H1 (cell line): ENCODE measurements at regions not wholly inside any gene's neighbourhood (a gene's known extent, or its start where the extent isn't known, plus 50 kb on each side); places are given as distances from the start of the nearest gene placed in this dataset.

Experiments
- CTCF ChIA-PET: fragments of 300-600 bp; sonication (Branson Sonifier 250); formaldehyde crosslinking; loops from one replicate; lab custom pipeline; 2021; ENCODE audit not compliant: partially characterized antibody; lab: Charles Lee
- POLR2A ChIA-PET: fragments of 300-600 bp; sonication (Branson Sonifier 250); formaldehyde crosslinking; loops from one replicate; lab custom pipeline; 2021; ENCODE audit warnings: inconsistent platforms; ENCODE audit not compliant: partially characterized antibody; lab: Charles Lee
- DNase-seq, 2 experiments: peaks; one replicate each; pipeline versions ENCODE4 v3.0.0 to v3.0.0-alpha.2; 2010 to 2022; ENCODE audit warnings: low spot score in 2 of 2, low read depth in 1 of 2, mixed read lengths in 1 of 2
- FAIRE-seq: peaks from 2 replicates; lab custom pipeline; 2011; peaks lifted over from hg19 to GRCh38; lab: Jason Lieb, UNC
- H2AFZ ChIP-seq: 2 replicates; pipeline ENCODE4 v1.8.1; 2012; ENCODE audit warnings: low read length, inconsistent platforms
- H2AK5ac ChIP-seq: 2 replicates; pipeline ENCODE4 v1.6.1; 2013; ENCODE audit warnings: low read depth, low read length
- H2BK120ac ChIP-seq: replicated peaks from 2 replicates; pipeline ENCODE3; 2013; ENCODE audit warnings: low read depth, low read length, inconsistent platforms
- H2BK12ac ChIP-seq: 2 replicates; pipeline ENCODE4 v1.6.1; 2013; ENCODE audit warnings: low read depth, low read length
- H2BK15ac ChIP-seq: 2 replicates; pipeline ENCODE4 v1.6.1; 2013; ENCODE audit warnings: low read length
- H2BK20ac ChIP-seq: 2 replicates; pipeline ENCODE4 v1.6.1; 2013; ENCODE audit warnings: low read length
- H2BK5ac ChIP-seq: 2 replicates; pipeline ENCODE4 v1.6.1; 2013; ENCODE audit warnings: low read depth, low read length
- H3K14ac ChIP-seq: 2 replicates; pipeline ENCODE4 v1.6.1; 2013; ENCODE audit warnings: inconsistent platforms; ENCODE audit not compliant: insufficient read length
- H3K18ac ChIP-seq: 2 replicates; pipeline ENCODE4 v1.6.1; 2013; ENCODE audit warnings: low read length; ENCODE audit errors: extremely low read depth
- H3K23ac ChIP-seq: 2 replicates; pipeline ENCODE4 v1.6.1; 2013; ENCODE audit warnings: inconsistent platforms; ENCODE audit not compliant: insufficient read length
- H3K23me2 ChIP-seq: 2 replicates; pipeline ENCODE4 v1.6.1; 2013; ENCODE audit warnings: low read depth, low read length
- H3K27ac ChIP-seq: 2 replicates; pipeline ENCODE4 v1.6.1; 2011; ENCODE audit warnings: low read depth, low read length, inconsistent platforms
- H3K27me3 ChIP-seq, 4 experiments: replicated peaks in 1 of 4; 1 replicate in 1 of 4; 2 replicates in 3 of 4; pipeline versions ENCODE4 v1.6.1 to v1.8.1; 2011 to 2013; ENCODE audit warnings: low read length in 3 of 4, mild to moderate bottlenecking in 3 of 4, inconsistent platforms in 2 of 4, mixed read lengths in 2 of 4, moderate library complexity in 1 of 4; ENCODE audit not compliant: control insufficient read depth in 3 of 4, insufficient read depth in 3 of 4; ENCODE audit errors: extremely low read depth in 1 of 4
- H3K36me3 ChIP-seq, 4 experiments: 2 replicates each; pipeline versions ENCODE4 v1.6.1 to v1.8.1; 2011 to 2013; ENCODE audit warnings: mild to moderate bottlenecking in 4 of 4, low read length in 3 of 4, moderate library complexity in 2 of 4, control low read depth in 1 of 4, inconsistent platforms in 1 of 4; ENCODE audit not compliant: insufficient read depth in 4 of 4, control insufficient read depth in 2 of 4
- H3K4ac ChIP-seq: replicated peaks from 2 replicates; pipeline ENCODE3; 2013; ENCODE audit warnings: low read length, low read depth, mixed read lengths, inconsistent platforms; ENCODE audit not compliant: insufficient read length
- H3K4me1 ChIP-seq, 4 experiments: replicated peaks in 1 of 4; 1 replicate in 1 of 4; 2 replicates in 3 of 4; pipeline versions ENCODE4 v1.6.1 to v1.8.1; 2011 to 2013; ENCODE audit warnings: low read length in 3 of 4, inconsistent platforms in 2 of 4, mixed read lengths in 1 of 4; ENCODE audit not compliant: insufficient read depth in 4 of 4, control insufficient read depth in 3 of 4
- H3K4me2 ChIP-seq, 2 experiments: 2 replicates each; pipeline versions ENCODE4 v1.6.1 to v1.8.1; 2011 to 2013; ENCODE audit warnings: low read depth in 2 of 2, low read length in 2 of 2, control low read depth in 1 of 2, inconsistent platforms in 1 of 2, mild to moderate bottlenecking in 1 of 2; ENCODE audit not compliant: insufficient read depth in 1 of 2
- H3K4me3 ChIP-seq, 4 experiments: fragments of 200-600, 300-600 bp in 1 of 4; sonication (generic), shearing (Covaris generic), sonication (Bioruptor Twin) in 1 of 4; 2 replicates each; pipeline versions ENCODE4 v1.5.1 to v1.8.1; 2011 to 2016; ENCODE audit warnings: low read length in 4 of 4, low read depth in 3 of 4, control low read depth in 2 of 4, inconsistent platforms in 2 of 4, mild to moderate bottlenecking in 2 of 4, mixed read lengths in 1 of 4, moderate library complexity in 1 of 4; ENCODE audit not compliant: insufficient read depth in 2 of 4; ENCODE audit errors: extremely low read depth in 1 of 4
- H3K56ac ChIP-seq: replicated peaks from 2 replicates; pipeline ENCODE3; 2013; ENCODE audit warnings: low read depth, mild to moderate bottlenecking, mixed read lengths, low read length, inconsistent platforms; ENCODE audit not compliant: insufficient read length
- H3K79me1 ChIP-seq: 2 replicates; pipeline ENCODE4 v1.6.1; 2013; ENCODE audit warnings: low read depth, low read length, control low read depth
- H3K79me2 ChIP-seq, 2 experiments: 2 replicates each; pipeline versions ENCODE4 v1.6.1 to v1.8.1; 2012 to 2013; ENCODE audit warnings: low read length in 2 of 2, mild to moderate bottlenecking in 2 of 2, inconsistent platforms in 1 of 2; ENCODE audit not compliant: insufficient read depth in 2 of 2, control insufficient read depth in 1 of 2
- H3K9ac ChIP-seq, 4 experiments: replicated peaks in 1 of 4; 1 replicate in 1 of 4; 2 replicates in 3 of 4; pipeline versions ENCODE4 v1.6.1 to v1.8.1; 2011 to 2013; ENCODE audit warnings: low read depth in 3 of 4, low read length in 3 of 4, control low read depth in 2 of 4, mild to moderate bottlenecking in 2 of 4, moderate library complexity in 2 of 4, inconsistent platforms in 1 of 4; ENCODE audit errors: extremely low read depth in 1 of 4
- H3K9me3 ChIP-seq, 2 experiments: 2 replicates each; pipeline versions ENCODE4 v1.6.1 to v1.8.1; 2012 to 2013; ENCODE audit warnings: mild to moderate bottlenecking in 2 of 2, moderate library complexity in 2 of 2, control low read depth in 1 of 2, inconsistent platforms in 1 of 2, low read depth in 1 of 2, low read length in 1 of 2, mixed read lengths in 1 of 2; ENCODE audit not compliant: insufficient read depth in 2 of 2
- H4K20me1 ChIP-seq, 2 experiments: replicated peaks in 1 of 2; 2 replicates each; pipeline versions ENCODE3 to v1.8.1; 2011 to 2013; ENCODE audit warnings: inconsistent platforms in 2 of 2, low read length in 2 of 2, mild to moderate bottlenecking in 1 of 2; ENCODE audit not compliant: insufficient read depth in 2 of 2, control insufficient read depth in 1 of 2
- H4K5ac ChIP-seq: 2 replicates; pipeline ENCODE4 v1.6.1; 2013; ENCODE audit warnings: low read length, low read depth, mixed read lengths, inconsistent platforms; ENCODE audit not compliant: insufficient read length
- H4K8ac ChIP-seq: 2 replicates; pipeline ENCODE4 v1.8.0; 2013; ENCODE audit warnings: mild to moderate bottlenecking, moderate library complexity, low read length, inconsistent platforms; ENCODE audit not compliant: insufficient read depth; ENCODE audit errors: extremely low read depth
- H4K91ac ChIP-seq: replicated peaks from 2 replicates; pipeline ENCODE3; 2013; ENCODE audit warnings: low read length, mixed read lengths, inconsistent platforms; ENCODE audit not compliant: insufficient read length
- GABPA ChIP-seq: IDR thresholded peaks from 2 replicates; pipeline ENCODE4 v1.6.1; 2011; ENCODE audit warnings: mild to moderate bottlenecking, low read length, moderate library complexity, borderline replicate concordance; ENCODE audit not compliant: insufficient read depth
- GTF2F1 ChIP-seq: IDR thresholded peaks from 2 replicates; pipeline ENCODE4 v1.6.1; 2012; ENCODE audit warnings: low read depth, low read length, improper control_type of control experiment, borderline replicate concordance
- MAFK ChIP-seq: IDR thresholded peaks from 2 replicates; pipeline ENCODE4 v1.6.1; 2012; ENCODE audit warnings: low read depth, mild to moderate bottlenecking, improper control_type of control experiment, low read length
- RNF2 ChIP-seq: fragments of 200-900, 300-1000 bp; sonication (generic); IDR thresholded peaks from 2 replicates; pipeline ENCODE4 v1.7.1; 2016; ENCODE audit warnings: borderline replicate concordance, low read depth, mild to moderate bottlenecking, antibody characterized with exemption, low read length; ENCODE audit not compliant: poor library complexity, severe bottlenecking; ENCODE audit errors: missing control alignments
- WGBS, 2 experiments: shearing (Covaris generic) in 1 of 2; methylation state at CpG; one replicate each; pipeline versions ENCODE4 v1.1.6 to v1.1.7; 2013 to 2015; ENCODE audit warnings: low lambda C conversion rate in 2 of 2, mixed read lengths in 2 of 2, inconsistent platforms in 1 of 2, low coverage in 1 of 2, missing lambda C conversion rate in 1 of 2; ENCODE audit not compliant: insufficient replicate concordance in 2 of 2, insufficient coverage in 1 of 2, insufficient read length in 1 of 2; ENCODE audit errors: extremely low coverage in 1 of 2, missing lambda C conversion rate in 1 of 2; 5-methylcytosine and 5-hydroxymethylcytosine counted together

GRCh38 chrX:128728943-128729342, 676.7 kb upstream of the ACTRT1 start:
- Histone ChIP-seq H3K27me3 (no peaks in the 10 kb centered on the region), H3K79me2 (no peaks in the 10 kb centered on the region), H3K36me3 (no peaks in the 10 kb centered on the region), H2BK12ac (no peak overlapping the region), H2AFZ (no peak overlapping the region), H4K5ac (no peak overlapping the region), H3K4me3 (no peak overlapping the region), H3K56ac (no peak overlapping the region), H3K9me3 (peaks cover 0 to 9% of the 10 kb centered on the region in 2 experiments; a peak in 1 of 4 replicates), H3K23ac (no peak overlapping the region), H3K9ac (no peak overlapping the region), H3K27ac (no peak overlapping the region), H3K79me1 (no peaks in the 10 kb centered on the region), H3K4ac (no peak overlapping the region), H4K20me1 (no peaks in the 10 kb centered on the region), H4K91ac (no peak overlapping the region), H2AK5ac (no peak overlapping the region), H3K14ac (no peak overlapping the region), H4K8ac (no peak overlapping the region), H2BK5ac (no peak overlapping the region), H3K4me2 (no peak overlapping the region), H3K18ac (no peak overlapping the region), H3K4me1 (no peaks in the 10 kb centered on the region), H3K23me2 (no peaks in the 10 kb centered on the region), H2BK20ac (no peak overlapping the region), H2BK15ac (no peak overlapping the region), H2BK120ac (no peak overlapping the region)
- TF ChIP-seq MAFK (no peak), GTF2F1 (no peak), RNF2 (no peak), GABPA (no peak)
- ChIA-PET CTCF (no interaction called here), POLR2A (no interaction called here)
- FAIRE-seq = no peak
- DNase-seq = no peak
- 80% methylated on average over 1 of the region's 1 CpG; no CpG with 5 or more reads in 1 of the 2 experiments for WGBS, 2 experiments
